HL-60 (cell line): ENCODE measurements at regions not wholly inside any gene's neighbourhood (a gene's known extent, or its start where the extent isn't known, plus 50 kb on each side); places are given as distances from the start of the nearest gene placed in this dataset.

ENCODE experiments used
- DNase-seq, 2 experiments: peaks; one replicate each; pipeline ENCODE4 v3.0.0-alpha.2; 2010 to 2020; ENCODE audit warnings: low read depth in 1 of 2, low spot score in 1 of 2
- H3K27ac ChIP-seq: fragments of 250-450 bp; sonication (Bioruptor Pico); replicated peaks from 2 replicates; pipeline ENCODE4 v1.5.1; 2020; ENCODE audit warnings: mild to moderate bottlenecking, moderate library complexity
- H3K27me3 ChIP-seq: fragments of 250-450 bp; sonication (Bioruptor Pico); 2 replicates; pipeline ENCODE4 v1.5.1; 2021; ENCODE audit warnings: mild to moderate bottlenecking, moderate library complexity; ENCODE audit not compliant: insufficient read depth, poor library complexity, severe bottlenecking
- H3K4me3 ChIP-seq: replicated peaks from 2 replicates; pipeline ENCODE4 v1.5.1; 2011; ENCODE audit warnings: mild to moderate bottlenecking, control low read depth, low read length; ENCODE audit not compliant: insufficient read depth
- CTCF ChIP-seq: IDR thresholded peaks from one replicate; pipeline ENCODE4 v1.5.1; 2011; ENCODE audit warnings: low read length, control low read depth, inconsistent platforms; ENCODE audit not compliant: insufficient read depth
- GABPA ChIP-seq: IDR thresholded peaks from 2 replicates; pipeline ENCODE4 v1.6.1; 2012; ENCODE audit warnings: low read depth
- POLR2AphosphoS5 ChIP-seq: IDR thresholded peaks from 2 replicates; pipeline ENCODE4 v1.6.1; 2012; ENCODE audit warnings: low read depth
- REST ChIP-seq: IDR thresholded peaks from 2 replicates; pipeline ENCODE4 v1.6.1; 2012; ENCODE audit warnings: low read depth; ENCODE audit not compliant: insufficient replicate concordance
- SPI1 ChIP-seq: IDR thresholded peaks from 2 replicates; pipeline ENCODE4 v1.6.1; 2012; ENCODE audit warnings: low read depth, mild to moderate bottlenecking, borderline replicate concordance

DNA sequence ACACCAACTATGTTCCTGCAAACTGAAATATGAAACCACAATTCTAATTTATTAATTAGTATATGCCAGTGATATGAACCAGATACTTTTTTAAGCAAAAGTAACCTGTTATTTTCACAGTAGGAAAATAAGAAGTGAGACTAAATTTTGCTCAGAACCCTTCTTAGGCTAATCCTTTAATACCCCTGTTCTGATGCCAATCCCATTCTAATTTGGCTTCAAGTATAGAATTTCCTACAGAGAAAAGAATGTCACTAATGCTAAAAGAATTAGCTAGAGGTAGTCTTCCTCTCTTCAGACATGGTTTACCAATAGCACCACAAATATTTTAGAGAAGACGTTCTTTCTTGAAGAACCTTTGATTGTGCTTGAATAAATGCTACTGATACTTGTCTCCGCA is 758.4 kb downstream of the FLRT2 start:
- no peak overlapping the region for H3K4me3 ChIP-seq
- no peaks in the 10 kb centered on the region for H3K27me3 ChIP-seq
- DNase-seq, result no peak
- TF ChIP-seq CTCF (no peak), SPI1 (no peak), GABPA (no peak), REST (no peak), POLR2AphosphoS5 (no peak)
- H3K27ac ChIP-seq, result no peak overlapping the region

- no peak overlapping the region for H3K27ac ChIP-seq
- H3K27me3 ChIP-seq, result no peaks in the 10 kb centered on the region
- no peak overlapping the region for H3K4me3 ChIP-seq
- TF ChIP-seq GABPA (no peak), SPI1 (no peak), POLR2AphosphoS5 (no peak), REST (no peak), CTCF (no peak)
- no peak for DNase-seq
These were observed 749.5 kb downstream of the FLRT2 start for GRCh38 chr14:86279405-86279804.

- no peak overlapping the region for H3K27ac ChIP-seq
- no peak for DNase-seq
- no peak overlapping the region for H3K4me3 ChIP-seq
- no peaks in the 10 kb centered on the region for H3K27me3 ChIP-seq
- TF ChIP-seq SPI1 (no peak), POLR2AphosphoS5 (no peak), GABPA (no peak)
These were observed 728.0 kb downstream of the FLRT2 start for GRCh38 chr14:86257973-86258372.

DNA sequence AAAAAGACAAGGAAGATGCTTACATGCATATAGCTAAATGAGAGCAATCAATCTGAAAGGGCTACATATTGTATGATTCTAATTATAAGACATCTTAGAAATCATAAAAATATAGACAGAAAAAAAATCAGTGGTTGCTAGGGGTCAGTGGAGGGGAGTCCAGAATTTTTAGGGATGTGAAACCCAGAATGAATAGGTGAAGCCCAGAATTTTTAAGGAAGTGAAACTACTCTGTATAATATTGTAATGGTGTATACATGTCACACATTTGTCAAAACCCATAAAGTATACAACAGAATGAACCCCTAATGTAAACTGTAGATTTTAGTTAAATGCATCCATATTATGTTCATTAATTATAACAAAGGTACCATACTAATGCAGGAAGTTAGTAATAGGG is 713.2 kb downstream of the FLRT2 start:
- no peak for DNase-seq
- TF ChIP-seq CTCF (no peak), GABPA (no peak), SPI1 (no peak), REST (no peak), POLR2AphosphoS5 (no peak)
- H3K27me3 ChIP-seq, result no peaks in the 10 kb centered on the region
- no peak overlapping the region for H3K4me3 ChIP-seq
- no peak overlapping the region for H3K27ac ChIP-seq
